Dendritic cell treated with granulocyte-macrophage colony-stimulating factor and Interleukin-4, amounts not matched to agents 40 ng/mL and 50 ng/mL, for 4 days (primary cell): ENCODE measurements at regions not wholly inside any gene's neighbourhood (a gene's known extent, or its start where the extent isn't known, plus 50 kb on each side); places are given as distances from the start of the nearest gene placed in this dataset.

Experiments used
- H3K27ac Mint-ChIP-seq: one replicate; pipeline ENCODE4 v1.8.0; 2022; ENCODE audit warnings: mild to moderate bottlenecking, mixed read lengths
- H3K27me3 Mint-ChIP-seq: one replicate; pipeline ENCODE4 v1.8.0; 2022; ENCODE audit warnings: mild to moderate bottlenecking, mixed read lengths
- H3K36me3 Mint-ChIP-seq: one replicate; pipeline ENCODE4 v1.8.0; 2022; ENCODE audit warnings: low read depth, mixed read lengths
- H3K4me1 Mint-ChIP-seq: one replicate; pipeline ENCODE4 v1.8.0; 2022; ENCODE audit warnings: low read depth, mixed read lengths
- H3K4me3 Mint-ChIP-seq: one replicate; pipeline ENCODE4 v1.8.0; 2022; ENCODE audit warnings: mild to moderate bottlenecking, moderate library complexity, mixed read lengths
- H3K9me3 Mint-ChIP-seq: one replicate; pipeline ENCODE4 v1.8.0; 2022; ENCODE audit warnings: mixed read lengths
- intact Hi-C: fragments of 100-400 bp; cut with micrococcal nuclease; formaldehyde crosslinking; loops from one replicate; pipeline ENCODE4 v1.15.0; 2022

- no peaks in the 10 kb centered on the region for H3K4me1 Mint-ChIP-seq
- H3K36me3 Mint-ChIP-seq: no peaks in the 10 kb centered on the region
- H3K4me3 Mint-ChIP-seq: no peak overlapping the region
Observed at GRCh38 chr10:36942616-36943015, 182.8 kb upstream of the ANKRD30A start.

DNA sequence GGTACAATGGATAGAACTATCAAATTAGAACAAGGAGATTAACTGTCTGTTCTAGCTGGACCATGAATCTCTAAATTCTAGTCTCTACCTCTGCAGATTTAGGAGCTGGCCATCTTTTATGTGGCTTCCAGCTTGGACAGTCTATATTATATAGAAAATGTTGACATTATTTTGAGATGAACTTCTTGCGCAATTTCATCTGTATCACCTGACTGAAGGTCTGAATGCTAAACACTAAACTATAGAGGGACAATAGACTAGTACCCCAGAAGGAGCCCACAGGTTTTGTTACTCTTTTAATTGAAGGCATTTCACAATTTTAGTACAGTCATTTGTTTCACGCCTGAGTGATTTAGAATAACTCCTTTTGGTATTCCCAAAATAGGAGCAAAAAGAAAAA, 222.4 kb upstream of the ANKRD30A start:
- no peak overlapping the region for H3K27ac Mint-ChIP-seq
- peaks cover 12% of the 10 kb centered on the region for H3K9me3 Mint-ChIP-seq
- no peak overlapping the region for H3K4me3 Mint-ChIP-seq
- H3K36me3 Mint-ChIP-seq: no peaks in the 10 kb centered on the region
- H3K27me3 Mint-ChIP-seq: no peaks in the 10 kb centered on the region
- intact Hi-C loops: no loop called here
- H3K4me1 Mint-ChIP-seq: no peaks in the 10 kb centered on the region

More at GRCh38 chr10:36942616-36943015, 182.8 kb upstream of the ANKRD30A start:
- Mint-ChIP-seq H3K27ac (no peak overlapping the region), H3K9me3 (peaks cover 38% of the 10 kb centered on the region), H3K27me3 (no peaks in the 10 kb centered on the region)
- intact Hi-C loops: no loop called here

- Mint-ChIP-seq H3K27ac (no peak overlapping the region), H3K4me3 (no peak overlapping the region), H3K27me3 (no peaks in the 10 kb centered on the region), H3K9me3 (peaks cover 21% of the 10 kb centered on the region), H3K36me3 (no peaks in the 10 kb centered on the region), H3K4me1 (no peaks in the 10 kb centered on the region)
- intact Hi-C loops: no loop called here
Observed at GRCh38 chr10:36899652-36900051, 225.7 kb upstream of the ANKRD30A start.

DNA sequence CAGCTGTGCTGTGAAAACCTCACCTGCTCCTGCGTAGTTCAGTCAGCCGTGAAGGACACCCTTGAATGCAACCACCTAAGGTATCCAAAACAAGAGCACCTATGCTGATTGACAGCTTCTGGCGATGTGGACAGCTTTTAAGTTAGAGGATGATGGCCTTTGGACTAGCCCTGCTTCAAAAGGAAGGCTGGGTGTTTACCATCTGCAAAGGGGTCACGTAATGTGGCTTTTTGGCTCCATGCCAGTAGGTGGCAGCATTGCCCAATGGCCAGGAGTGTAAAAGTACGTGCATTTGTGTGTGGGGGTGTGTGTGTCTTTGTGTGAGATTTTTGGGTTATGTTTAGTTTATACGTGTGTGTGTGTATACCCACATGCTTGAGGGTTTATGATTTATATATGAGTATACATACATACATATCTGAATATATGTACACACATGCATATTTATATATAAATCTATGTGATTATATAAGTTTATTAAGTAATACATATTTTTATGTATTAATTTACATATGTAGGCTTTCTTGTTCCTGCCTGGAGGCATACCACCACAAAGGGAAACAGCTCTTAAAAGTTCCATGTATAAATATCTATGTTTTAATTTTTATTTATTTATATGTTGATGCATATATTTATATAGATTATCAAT, 236.3 kb upstream of the ANKRD30A start:
- no peak overlapping the region for H3K4me3 Mint-ChIP-seq
- H3K27ac Mint-ChIP-seq: no peak overlapping the region
- H3K36me3 Mint-ChIP-seq: no peaks in the 10 kb centered on the region
- no peaks in the 10 kb centered on the region for H3K4me1 Mint-ChIP-seq
- no peaks in the 10 kb centered on the region for H3K27me3 Mint-ChIP-seq
- intact Hi-C loops: no loop called here
- H3K9me3 Mint-ChIP-seq: no peaks in the 10 kb centered on the region

DNA sequence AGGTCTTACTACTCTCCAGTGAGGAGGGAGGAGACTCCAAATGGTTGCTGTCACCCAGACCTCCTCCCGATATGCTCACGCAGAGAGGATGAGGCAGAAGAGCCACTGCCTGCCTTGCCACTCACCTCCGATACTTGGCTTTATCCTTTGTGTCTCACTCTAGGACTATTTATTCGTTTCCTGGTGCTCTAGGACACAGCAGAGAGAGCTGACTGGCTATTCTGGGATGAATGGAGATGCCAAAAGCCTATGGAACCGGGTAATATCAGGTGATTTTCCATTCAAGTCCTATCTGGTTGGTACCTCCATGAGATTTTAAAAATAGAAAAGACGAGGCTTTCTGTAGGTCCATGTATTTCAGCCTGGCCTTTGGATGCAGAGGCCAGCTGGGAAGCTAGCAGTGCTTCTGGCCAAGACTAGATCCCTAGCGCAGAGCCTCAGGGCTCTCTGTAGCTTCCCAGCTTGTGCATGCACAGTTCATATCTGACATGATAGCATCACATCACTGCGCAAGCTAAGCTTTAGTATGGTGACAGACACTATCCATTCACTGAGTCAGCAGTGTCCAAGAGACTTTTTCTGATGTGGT, 239.0 kb upstream of the ANKRD30A start:
- H3K36me3 Mint-ChIP-seq: no peaks in the 10 kb centered on the region
- H3K4me3 Mint-ChIP-seq: no peak overlapping the region
- no peaks in the 10 kb centered on the region for H3K4me1 Mint-ChIP-seq
- intact Hi-C loops: no loop called here
- H3K27me3 Mint-ChIP-seq: no peaks in the 10 kb centered on the region
- no peak overlapping the region for H3K27ac Mint-ChIP-seq
- H3K9me3 Mint-ChIP-seq: no peaks in the 10 kb centered on the region

DNA sequence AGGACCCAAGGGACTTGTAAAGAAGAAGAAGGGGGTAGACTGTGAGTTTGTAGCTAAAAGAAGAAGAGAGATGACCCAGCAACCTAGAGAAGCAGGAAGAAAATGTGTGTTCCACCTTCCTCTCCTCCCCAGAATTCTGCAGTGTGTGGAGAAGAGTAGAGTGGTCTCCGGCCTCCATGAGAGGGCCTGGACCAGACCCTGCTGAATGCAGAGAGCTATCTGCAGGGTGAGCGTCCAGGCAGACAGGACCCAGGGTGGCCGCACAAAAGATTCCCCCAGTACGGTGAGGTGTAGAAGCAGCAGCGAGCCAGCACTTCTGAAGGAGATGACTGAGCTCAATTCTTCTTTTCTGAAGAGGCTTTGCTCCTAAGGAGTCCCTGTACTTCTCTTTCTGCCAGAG, 239.7 kb upstream of the ANKRD30A start:
- Mint-ChIP-seq H3K9me3 (no peaks in the 10 kb centered on the region), H3K4me1 (no peaks in the 10 kb centered on the region), H3K4me3 (no peak overlapping the region), H3K27ac (no peak overlapping the region), H3K36me3 (no peaks in the 10 kb centered on the region), H3K27me3 (no peaks in the 10 kb centered on the region)
- intact Hi-C loops: no loop called here

DNA sequence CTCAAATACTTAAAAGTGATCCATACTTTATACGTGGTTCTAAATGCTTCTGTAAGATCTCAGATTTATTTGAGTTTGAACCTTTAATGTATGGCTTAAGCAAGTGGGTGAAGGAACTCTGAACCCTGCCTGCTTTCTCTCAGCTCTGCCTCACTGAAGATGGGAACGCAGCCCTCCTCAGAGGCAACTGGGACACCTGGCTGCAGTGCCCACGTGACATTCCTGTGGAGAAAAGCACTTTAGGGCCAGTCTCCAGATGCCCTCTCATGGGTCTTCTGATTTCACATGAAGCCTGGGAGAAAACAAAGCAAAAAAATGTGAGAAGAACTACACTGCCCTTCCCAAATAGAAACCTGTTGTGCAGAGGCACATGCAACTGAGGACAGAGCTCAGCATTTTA, 242.6 kb upstream of the ANKRD30A start:
- Mint-ChIP-seq H3K36me3 (no peaks in the 10 kb centered on the region), H3K9me3 (no peaks in the 10 kb centered on the region), H3K27me3 (peaks cover 2% of the 10 kb centered on the region), H3K4me1 (no peaks in the 10 kb centered on the region), H3K4me3 (no peak overlapping the region), H3K27ac (no peak overlapping the region)
- intact Hi-C loops: loop anchor here (5.0 kb wide), 1 partner anchor 1245 kb away; no protein-coding TSS in a partner anchor

DNA sequence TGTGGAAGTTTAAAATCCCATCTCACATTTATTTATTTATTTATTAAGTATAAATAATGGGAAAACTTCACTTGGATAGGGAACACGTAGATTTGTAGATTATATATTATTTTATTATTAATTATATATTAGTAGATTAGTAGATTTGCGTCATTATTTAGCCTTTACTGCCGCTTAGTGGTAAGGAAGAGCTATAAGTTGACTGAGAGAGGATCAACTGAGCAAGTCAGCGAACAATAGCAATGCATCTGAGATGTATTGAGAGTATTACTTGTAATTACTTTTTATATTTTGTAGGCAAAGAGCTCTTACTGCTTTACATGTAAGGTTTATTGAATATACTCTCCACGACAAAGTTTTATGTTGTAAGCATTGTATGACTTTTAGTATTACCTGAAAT, 244.5 kb upstream of the ANKRD30A start:
- H3K4me3 Mint-ChIP-seq: no peak overlapping the region
- H3K27me3 Mint-ChIP-seq: peaks cover 2% of the 10 kb centered on the region
- intact Hi-C loops: loop anchor here (5.0 kb wide), 1 partner anchor 1244 kb away; no protein-coding TSS in a partner anchor
- H3K27ac Mint-ChIP-seq: no peak overlapping the region
- no peaks in the 10 kb centered on the region for H3K9me3 Mint-ChIP-seq
- H3K36me3 Mint-ChIP-seq: no peaks in the 10 kb centered on the region
- H3K4me1 Mint-ChIP-seq: no peaks in the 10 kb centered on the region

DNA sequence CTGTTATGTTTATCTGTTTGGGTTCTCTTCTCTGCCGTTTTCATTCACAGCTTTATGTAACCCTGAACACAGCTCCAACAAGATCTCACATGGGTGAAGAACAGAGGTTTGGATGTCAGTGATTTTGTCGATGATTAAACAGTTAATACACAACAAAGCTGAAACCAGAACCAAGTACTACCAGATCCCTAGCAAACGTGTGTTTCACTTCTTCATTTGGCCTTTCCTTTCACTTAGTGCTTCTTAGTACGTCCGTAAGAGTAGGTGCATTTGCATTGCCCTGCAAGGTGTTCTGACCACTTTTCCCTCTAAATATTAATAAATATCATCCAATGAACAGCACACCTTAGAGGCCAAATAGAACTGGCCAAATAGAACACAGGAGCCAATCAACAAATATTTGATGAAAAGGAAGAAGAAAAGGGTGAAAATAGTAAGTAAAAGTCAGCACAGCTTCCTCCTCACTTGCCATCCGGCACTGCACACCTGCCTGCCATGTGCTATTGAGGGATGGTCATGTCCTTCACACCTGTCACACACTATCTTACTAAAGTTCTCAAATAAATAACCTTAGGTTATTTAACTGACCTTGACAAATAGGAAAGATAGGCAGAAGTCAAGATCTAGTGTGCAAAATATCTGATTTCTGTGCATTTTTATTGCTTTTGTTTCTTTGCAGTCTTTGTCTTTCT, 252.6 kb upstream of the ANKRD30A start:
- intact Hi-C loops: no loop called here
- Mint-ChIP-seq H3K27ac (no peak overlapping the region), H3K36me3 (no peaks in the 10 kb centered on the region), H3K4me1 (no peaks in the 10 kb centered on the region), H3K4me3 (no peak overlapping the region), H3K27me3 (no peaks in the 10 kb centered on the region), H3K9me3 (no peaks in the 10 kb centered on the region)

- intact Hi-C loops: no loop called here
- Mint-ChIP-seq H3K4me3 (no peak overlapping the region), H3K4me1 (no peaks in the 10 kb centered on the region), H3K36me3 (no peaks in the 10 kb centered on the region), H3K9me3 (no peaks in the 10 kb centered on the region), H3K27ac (no peak overlapping the region), H3K27me3 (no peaks in the 10 kb centered on the region)
Observed at GRCh38 chr10:36840788-36841187, 284.6 kb upstream of the ANKRD30A start.

- H3K4me1 Mint-ChIP-seq: no peaks in the 10 kb centered on the region
Observed at GRCh38 chr10:36837416-36837815, 288.0 kb upstream of the ANKRD30A start.

DNA sequence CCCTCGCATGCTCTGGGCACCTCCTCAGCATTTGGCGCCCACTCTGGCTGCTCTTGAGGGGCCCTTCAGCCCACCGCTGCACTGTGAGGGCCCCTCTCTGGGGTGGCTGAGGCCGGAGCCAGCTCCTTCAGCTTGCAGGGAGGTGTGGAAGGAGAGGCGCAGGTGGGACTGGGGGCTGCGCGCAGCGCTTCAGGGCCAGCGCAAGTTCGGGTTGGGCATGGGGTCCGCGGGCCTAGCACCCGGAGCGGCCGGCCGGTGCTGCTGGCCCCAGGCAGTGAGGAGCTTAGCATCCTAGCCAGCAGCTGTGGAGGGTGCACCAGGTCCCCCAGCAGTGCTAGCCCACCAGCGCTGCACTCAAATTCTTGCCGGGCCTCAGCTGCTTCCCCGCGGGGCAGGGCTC, 305.6 kb upstream of the ANKRD30A start:
- Mint-ChIP-seq H3K27ac (no peak overlapping the region), H3K4me3 (no peak overlapping the region), H3K9me3 (peaks cover 11% of the 10 kb centered on the region), H3K27me3 (no peaks in the 10 kb centered on the region), H3K36me3 (no peaks in the 10 kb centered on the region), H3K4me1 (no peaks in the 10 kb centered on the region)
- intact Hi-C loops: no loop called here

More at GRCh38 chr10:36837416-36837815, 288.0 kb upstream of the ANKRD30A start:
- H3K36me3 Mint-ChIP-seq: no peaks in the 10 kb centered on the region
- no peak overlapping the region for H3K27ac Mint-ChIP-seq
- intact Hi-C loops: no loop called here
- H3K27me3 Mint-ChIP-seq: no peaks in the 10 kb centered on the region
- H3K9me3 Mint-ChIP-seq: no peaks in the 10 kb centered on the region
- H3K4me3 Mint-ChIP-seq: no peak overlapping the region

DNA sequence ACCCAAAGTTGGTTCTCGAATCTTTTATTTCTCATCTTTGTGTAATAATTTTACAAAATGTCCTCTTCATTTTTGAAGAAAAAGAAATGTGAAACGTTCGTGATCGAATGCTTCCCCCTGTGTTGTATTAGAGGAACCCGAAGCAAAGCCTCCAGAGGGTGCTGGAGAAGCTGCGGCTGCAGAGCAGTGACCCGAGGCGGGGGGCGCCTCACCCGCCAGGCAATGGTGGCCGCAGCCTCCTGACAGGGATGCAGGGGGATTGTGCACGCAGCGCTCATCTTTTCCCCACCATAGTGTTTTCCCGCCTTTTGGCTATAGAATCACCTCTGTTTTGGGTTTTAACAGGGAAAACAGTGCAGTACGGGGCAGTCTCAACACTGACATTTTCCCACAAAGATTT, 307.5 kb upstream of the ANKRD30A start:
- Mint-ChIP-seq H3K36me3 (no peaks in the 10 kb centered on the region), H3K27ac (no peak overlapping the region), H3K4me3 (no peak overlapping the region), H3K9me3 (peaks cover 11% of the 10 kb centered on the region), H3K4me1 (no peaks in the 10 kb centered on the region), H3K27me3 (no peaks in the 10 kb centered on the region)
- intact Hi-C loops: no loop called here

- H3K4me1 Mint-ChIP-seq: no peaks in the 10 kb centered on the region
- H3K9me3 Mint-ChIP-seq: no peaks in the 10 kb centered on the region
- no peak overlapping the region for H3K27ac Mint-ChIP-seq
- H3K36me3 Mint-ChIP-seq: no peaks in the 10 kb centered on the region
- intact Hi-C loops: no loop called here
- H3K4me3 Mint-ChIP-seq: no peak overlapping the region
- H3K27me3 Mint-ChIP-seq: no peaks in the 10 kb centered on the region
Observed at GRCh38 chr10:36808625-36809362, 316.6 kb upstream of the ANKRD30A start.
